GM12892 (cell line): ENCODE measurements at regions not wholly inside any gene's neighbourhood (a gene's known extent, or its start where the extent isn't known, plus 50 kb on each side); places are given as distances from the start of the nearest gene placed in this dataset.

Source experiments
- POLR2A ChIP-seq: IDR thresholded peaks from 2 replicates; pipeline ENCODE4 v1.6.1; 2011; ENCODE audit warnings: low read depth, low read length, control low read depth
- POLR2AphosphoS5 ChIP-seq: IDR thresholded peaks from 2 replicates; pipeline ENCODE4 v1.6.1; 2011; ENCODE audit warnings: low read depth, low read length, control low read depth
- TAF1 ChIP-seq: IDR thresholded peaks from 2 replicates; pipeline ENCODE4 v1.6.1; 2011; ENCODE audit warnings: low read depth, mild to moderate bottlenecking, control low read depth, low read length, borderline replicate concordance

- TF ChIP-seq POLR2AphosphoS5 (no peak), POLR2A (no peak), TAF1 (no peak)
These were observed 320.6 kb upstream of the RORA start for GRCh38 chr15:61549727-61550126.
